H9 (cell line): ENCODE measurements at regions not wholly inside any gene's neighbourhood (a gene's known extent, or its start where the extent isn't known, plus 50 kb on each side); places are given as distances from the start of the nearest gene placed in this dataset.

Experiments used
- DNase-seq: peaks from one replicate; pipeline ENCODE4 v3.0.0-alpha.2; 2017
- H2AFZ ChIP-seq: one replicate; pipeline ENCODE4 v1.6.1; 2013; ENCODE audit warnings: mild to moderate bottlenecking, low read length, control low read depth, moderate library complexity
- H2AK5ac ChIP-seq: 2 replicates; pipeline ENCODE4 v1.6.1; 2013; ENCODE audit warnings: low read length, control low read depth, mixed read lengths; ENCODE audit not compliant: insufficient read length
- H2BK120ac ChIP-seq: one replicate; pipeline ENCODE4 v1.6.1; 2013; ENCODE audit warnings: low read depth, mild to moderate bottlenecking, low read length, control low read depth, inconsistent platforms; ENCODE audit not compliant: poor library complexity, severe bottlenecking
- H2BK12ac ChIP-seq: 2 replicates; pipeline ENCODE4 v1.6.1; 2013; ENCODE audit warnings: low read length, control low read depth, mixed read lengths, low read depth; ENCODE audit not compliant: insufficient read length
- H2BK15ac ChIP-seq: 2 replicates; pipeline ENCODE4 v1.6.1; 2013; ENCODE audit warnings: low read depth, low read length, control low read depth
- H2BK20ac ChIP-seq: one replicate; pipeline ENCODE4 v1.6.1; 2013; ENCODE audit warnings: low read depth, mild to moderate bottlenecking, low read length, control low read depth, inconsistent platforms; ENCODE audit not compliant: poor library complexity, severe bottlenecking
- H2BK5ac ChIP-seq: 2 replicates; pipeline ENCODE4 v1.6.1; 2013; ENCODE audit warnings: low read length, control low read depth, mixed read lengths; ENCODE audit not compliant: insufficient read length
- H3K14ac ChIP-seq: 2 replicates; pipeline ENCODE4 v1.6.1; 2013; ENCODE audit warnings: low read length, control low read depth; ENCODE audit not compliant: insufficient read depth
- H3K18ac ChIP-seq: 2 replicates; pipeline ENCODE4 v1.6.1; 2013; ENCODE audit warnings: low read depth, mild to moderate bottlenecking, mixed read lengths, low read length, control low read depth; ENCODE audit not compliant: insufficient read length
- H3K23ac ChIP-seq: 2 replicates; pipeline ENCODE4 v1.6.1; 2013; ENCODE audit warnings: low read length, control low read depth, mixed read lengths, low read depth; ENCODE audit not compliant: insufficient read length
- H3K23me2 ChIP-seq: 2 replicates; pipeline ENCODE4 v1.6.1; 2013; ENCODE audit warnings: low read depth, mild to moderate bottlenecking, mixed read lengths, low read length, control low read depth; ENCODE audit not compliant: insufficient read length, poor library complexity, severe bottlenecking
- H3K27ac ChIP-seq: 2 replicates; pipeline ENCODE4 v1.5.1; 2013; ENCODE audit warnings: low read length, control low read depth, mixed read lengths, low read depth; ENCODE audit not compliant: insufficient read length
- H3K27me3 ChIP-seq: 2 replicates; pipeline ENCODE4 v1.6.1; 2013; ENCODE audit warnings: low read length, control low read depth, inconsistent platforms; ENCODE audit not compliant: insufficient read depth
- H3K4ac ChIP-seq: 2 replicates; pipeline ENCODE4 v1.6.1; 2013; ENCODE audit warnings: low read depth, mild to moderate bottlenecking, control low read depth, inconsistent platforms, low read length, moderate library complexity
- H3K4me1 ChIP-seq: 2 replicates; pipeline ENCODE4 v1.6.1; 2013; ENCODE audit warnings: low read length, control low read depth, inconsistent platforms; ENCODE audit not compliant: insufficient read depth
- H3K4me2 ChIP-seq: 2 replicates; pipeline ENCODE4 v1.6.1; 2013; ENCODE audit warnings: low read length, control low read depth, mixed read lengths; ENCODE audit not compliant: insufficient read length, insufficient read depth
- H3K56ac ChIP-seq: 2 replicates; pipeline ENCODE4 v1.6.1; 2013; ENCODE audit warnings: low read depth, mild to moderate bottlenecking, mixed read lengths, low read length, control low read depth; ENCODE audit not compliant: insufficient read length
- H3K79me1 ChIP-seq: 2 replicates; pipeline ENCODE4 v1.6.1; 2013; ENCODE audit warnings: low read depth, mild to moderate bottlenecking, moderate library complexity, low read length, control low read depth, inconsistent platforms; ENCODE audit not compliant: insufficient read depth, poor library complexity, severe bottlenecking
- H3K79me2 ChIP-seq: 2 replicates; pipeline ENCODE4 v1.6.1; 2013; ENCODE audit warnings: low read length, control low read depth, inconsistent platforms; ENCODE audit not compliant: insufficient read depth
- H3K9ac ChIP-seq: 2 replicates; pipeline ENCODE4 v1.6.1; 2013; ENCODE audit warnings: low read length, control low read depth, mixed read lengths; ENCODE audit not compliant: insufficient read length; ENCODE audit errors: extremely low read depth
- H3K9me3 ChIP-seq: one replicate; pipeline ENCODE4 v1.6.1; 2013; ENCODE audit warnings: low read depth, low read length, inconsistent platforms; ENCODE audit not compliant: control insufficient read depth
- H3T11ph ChIP-seq: one replicate; pipeline ENCODE4 v1.6.1; 2013; ENCODE audit warnings: mild to moderate bottlenecking, low read length, control low read depth, inconsistent platforms
- H4K20me1 ChIP-seq: one replicate; pipeline ENCODE4 v1.6.1; 2013; ENCODE audit not compliant: control insufficient read depth, insufficient read length, insufficient read depth
- H4K5ac ChIP-seq: 2 replicates; pipeline ENCODE4 v1.6.1; 2013; ENCODE audit warnings: low read depth, mild to moderate bottlenecking, mixed read lengths, low read length, control low read depth; ENCODE audit not compliant: insufficient read length
- H4K8ac ChIP-seq: replicated peaks from 2 replicates; pipeline ENCODE4 v1.6.1; 2013; ENCODE audit warnings: low read length, control low read depth, mixed read lengths, low read depth; ENCODE audit not compliant: insufficient read length
- H4K91ac ChIP-seq: 2 replicates; pipeline ENCODE4 v1.6.1; 2013; ENCODE audit warnings: low read depth, mild to moderate bottlenecking, moderate library complexity, mixed read lengths, low read length, control low read depth; ENCODE audit not compliant: insufficient read length
- H3K27ac Mint-ChIP-seq, 3 experiments: 2 replicates in 2 of 3; 3 replicates in 1 of 3; pipeline ENCODE4 v1.8.0; 2020 to 2021; ENCODE audit warnings: mixed read lengths in 3 of 3, mild to moderate bottlenecking in 1 of 3, moderate library complexity in 1 of 3
- H3K27me3 Mint-ChIP-seq: 2 replicates; pipeline ENCODE4 v1.8.0; 2021; ENCODE audit warnings: low read depth, mild to moderate bottlenecking, moderate library complexity, mixed read lengths
- H3K36me3 Mint-ChIP-seq, 3 experiments: 2 replicates in 2 of 3; 3 replicates in 1 of 3; pipeline ENCODE4 v1.8.0; 2020 to 2021; ENCODE audit warnings: low read depth in 3 of 3, mixed read lengths in 3 of 3; ENCODE audit not compliant: insufficient read depth in 1 of 3
- H3K4me1 Mint-ChIP-seq, 2 experiments: 2 replicates each; pipeline ENCODE4 v1.8.0; 2020; ENCODE audit warnings: mixed read lengths in 2 of 2
- H3K4me3 Mint-ChIP-seq, 2 experiments: 2 replicates in 1 of 2; 3 replicates in 1 of 2; pipeline ENCODE4 v1.8.0; 2020 to 2021; ENCODE audit warnings: mild to moderate bottlenecking in 2 of 2, mixed read lengths in 2 of 2, moderate library complexity in 1 of 2
- H3K9me3 Mint-ChIP-seq, 2 experiments: 2 replicates in 1 of 2; 3 replicates in 1 of 2; pipeline ENCODE4 v1.8.0; 2020; ENCODE audit warnings: mild to moderate bottlenecking in 2 of 2, mixed read lengths in 2 of 2, moderate library complexity in 1 of 2
- WGBS: extraction: QIAGEN DNeasy Blood & Tissue Kit; methylation state at CpG from one replicate; pipeline ENCODE4 v1.1.7; 2013; ENCODE audit warnings: missing lambda C conversion rate, low lambda C conversion rate, mixed read lengths; ENCODE audit not compliant: insufficient read length; ENCODE audit errors: extremely low coverage; 5-methylcytosine and 5-hydroxymethylcytosine counted together
- TF ChIP-seq, protein P1 (sequence below): fragments of 200-600 bp; sonication (generic); conservative IDR thresholded peaks from 3 replicates; pipeline ENCODE4 v1.8.0; 2021; ENCODE audit warnings: antibody characterized with exemption, mild to moderate bottlenecking

DNA sequence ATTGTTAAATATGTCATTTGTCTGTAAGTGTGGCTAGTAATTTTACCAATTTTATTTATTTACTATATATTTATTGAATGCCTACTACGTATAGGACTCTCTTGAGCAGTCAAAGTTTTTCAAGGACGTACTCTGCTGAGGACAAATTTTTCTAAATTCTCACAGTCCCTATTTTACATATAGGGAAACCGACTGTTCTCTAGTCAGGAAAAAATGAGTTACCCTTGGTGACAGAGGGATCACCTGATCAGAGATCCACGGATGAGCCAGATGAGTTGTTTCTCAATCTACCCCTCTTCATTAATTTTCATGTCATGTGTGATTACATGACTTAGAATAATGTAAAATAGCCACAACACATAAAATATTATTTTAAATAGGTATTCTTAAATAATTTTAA, 96.2 kb upstream of the SLC38A2 start:
- no peak overlapping the region for H3K4ac ChIP-seq
- H3K27ac Mint-ChIP-seq, result no peak overlapping the region
- peaks cover 4 to 9% of the 10 kb centered on the region in 2 experiments; a peak in 4 of 5 replicates for H3K9me3 Mint-ChIP-seq
- H2BK15ac ChIP-seq, result no peak overlapping the region
- H3K56ac ChIP-seq, result no peak overlapping the region
- H2AFZ ChIP-seq, result no peak overlapping the region
- no peak overlapping the region for H3K9ac ChIP-seq
- no peak overlapping the region for H3K23ac ChIP-seq
- no peaks in the 10 kb centered on the region for H4K20me1 ChIP-seq
- H3K9me3 ChIP-seq, result no peaks in the 10 kb centered on the region
- no peaks in the 10 kb centered on the region for H3K79me1 ChIP-seq
- no peak overlapping the region for H2BK12ac ChIP-seq
- H4K91ac ChIP-seq, result no peak overlapping the region
- TF ChIP-seq, protein P1, sequence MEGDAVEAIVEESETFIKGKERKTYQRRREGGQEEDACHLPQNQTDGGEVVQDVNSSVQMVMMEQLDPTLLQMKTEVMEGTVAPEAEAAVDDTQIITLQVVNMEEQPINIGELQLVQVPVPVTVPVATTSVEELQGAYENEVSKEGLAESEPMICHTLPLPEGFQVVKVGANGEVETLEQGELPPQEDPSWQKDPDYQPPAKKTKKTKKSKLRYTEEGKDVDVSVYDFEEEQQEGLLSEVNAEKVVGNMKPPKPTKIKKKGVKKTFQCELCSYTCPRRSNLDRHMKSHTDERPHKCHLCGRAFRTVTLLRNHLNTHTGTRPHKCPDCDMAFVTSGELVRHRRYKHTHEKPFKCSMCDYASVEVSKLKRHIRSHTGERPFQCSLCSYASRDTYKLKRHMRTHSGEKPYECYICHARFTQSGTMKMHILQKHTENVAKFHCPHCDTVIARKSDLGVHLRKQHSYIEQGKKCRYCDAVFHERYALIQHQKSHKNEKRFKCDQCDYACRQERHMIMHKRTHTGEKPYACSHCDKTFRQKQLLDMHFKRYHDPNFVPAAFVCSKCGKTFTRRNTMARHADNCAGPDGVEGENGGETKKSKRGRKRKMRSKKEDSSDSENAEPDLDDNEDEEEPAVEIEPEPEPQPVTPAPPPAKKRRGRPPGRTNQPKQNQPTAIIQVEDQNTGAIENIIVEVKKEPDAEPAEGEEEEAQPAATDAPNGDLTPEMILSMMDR, result no peak
- H3K27ac ChIP-seq, result no peak overlapping the region
- H3K4me3 Mint-ChIP-seq, result no peak overlapping the region
- H3K4me1 ChIP-seq, result no peaks in the 10 kb centered on the region; the same call in 1 of the 2 replicates
- no peak overlapping the region for H2BK5ac ChIP-seq
- H3K14ac ChIP-seq, result no peak overlapping the region
- no peak overlapping the region for H4K5ac ChIP-seq
- no peak overlapping the region for H2BK20ac ChIP-seq
- no peaks in the 10 kb centered on the region for H3K23me2 ChIP-seq
- no peak overlapping the region for H4K8ac ChIP-seq
- H3K79me2 ChIP-seq, result no peaks in the 10 kb centered on the region
- WGBS, result no CpG with 5 or more reads among the region's 4 CpGs
- no peaks in the 10 kb centered on the region for H3K27me3 ChIP-seq
- peaks cover 0 to 6% (median 6%) of the 10 kb centered on the region in 3 experiments; a peak in 4 of 7 replicates for H3K36me3 Mint-ChIP-seq
- H3K18ac ChIP-seq, result no peak overlapping the region
- H2BK120ac ChIP-seq, result no peak overlapping the region
- DNase-seq, result no peak
- H3T11ph ChIP-seq, result no peak overlapping the region
- H3K4me2 ChIP-seq, result no peak overlapping the region
- no peak overlapping the region for H2AK5ac ChIP-seq
- peaks cover 13 to 17% of the 10 kb centered on the region in 2 experiments for H3K4me1 Mint-ChIP-seq
- H3K27me3 Mint-ChIP-seq, result no peaks in the 10 kb centered on the region
